DOHH2 (cell line): ENCODE measurements at regions not wholly inside any gene's neighbourhood (a gene's known extent, or its start where the extent isn't known, plus 50 kb on each side); places are given as distances from the start of the nearest gene placed in this dataset.

Experiments
- CTCF ChIP-seq: fragments of 200-600 bp; sonication (generic); IDR thresholded peaks from one replicate; pipeline ENCODE4 v1.5.1; 2014; ENCODE audit warnings: antibody characterized with exemption, mild to moderate bottlenecking, low read depth, low read length; ENCODE audit not compliant: poor library complexity, severe bottlenecking
- EZH2phosphoT487 ChIP-seq: fragments of 200-600 bp; sonication (generic); IDR thresholded peaks from 2 replicates; pipeline ENCODE4 v1.6.1; 2017; ENCODE audit warnings: borderline replicate concordance, mild to moderate bottlenecking, antibody characterized with exemption, low read length, moderate library complexity, mixed read lengths

- TF ChIP-seq CTCF (no peak), EZH2phosphoT487 (no peak)
Measured at GRCh38 chr5:38764937-38765391, 80.8 kb upstream of the OSMR start.
